ENCODE measurements at regions not wholly inside any gene's neighbourhood (a gene's known extent, or its start where the extent isn't known, plus 50 kb on each side); places are given as distances from the start of the nearest gene placed in this dataset.
"Not testable (repeated sequence)": the region's sequence is repeated elsewhere in the genome, so short reads cannot be mapped to it uniquely, and the experiment has no call there.

DNA sequence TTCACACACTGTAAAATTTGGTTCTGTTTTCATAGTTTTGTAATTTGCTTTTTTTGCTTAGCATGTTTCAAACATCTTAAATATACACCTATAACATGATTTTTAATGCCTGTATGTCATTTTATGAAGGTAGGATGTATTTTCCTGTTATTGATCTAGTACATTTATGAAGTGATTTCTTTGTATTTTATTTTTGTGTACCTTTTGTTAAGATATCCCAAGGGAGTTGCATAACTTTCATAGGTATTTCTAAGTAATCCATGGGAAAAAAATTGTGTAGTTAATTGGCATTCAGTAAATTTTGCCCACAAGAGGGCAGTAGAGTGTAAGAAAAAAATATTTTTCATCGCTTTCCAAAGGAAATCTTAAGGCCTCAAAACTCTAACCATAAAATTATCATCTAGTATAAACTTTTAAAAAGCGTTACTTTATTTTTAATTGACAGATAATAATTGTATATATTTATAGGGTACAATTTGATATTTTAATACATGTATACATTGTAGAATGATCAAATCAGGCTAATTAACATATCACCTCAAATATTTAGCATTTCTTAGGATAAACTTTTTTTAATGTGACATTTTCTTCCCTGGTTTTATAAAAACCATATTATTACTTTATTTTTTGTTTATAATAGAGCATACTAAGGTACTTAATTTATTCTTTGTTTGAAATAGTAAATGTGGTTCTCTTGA, 62.8 kb upstream of the ARL17B start:
- TF ChIP-seq CTCF (IDR thresholded peaks at IDR 0.05), result peak; percentile 36
- not testable (repeated sequence) for TF ChIP-seq EZH2 (IDR thresholded peaks at IDR 0.05; ENCODE audit: borderline replicate concordance, insufficient read depth, low read depth, low read length, poor library complexity, severe bottlenecking)

All from B cell (primary cell).